ENCODE measurements at regions not wholly inside any gene's neighbourhood (a gene's known extent, or its start where the extent isn't known, plus 50 kb on each side); places are given as distances from the start of the nearest gene placed in this dataset.

DNA sequence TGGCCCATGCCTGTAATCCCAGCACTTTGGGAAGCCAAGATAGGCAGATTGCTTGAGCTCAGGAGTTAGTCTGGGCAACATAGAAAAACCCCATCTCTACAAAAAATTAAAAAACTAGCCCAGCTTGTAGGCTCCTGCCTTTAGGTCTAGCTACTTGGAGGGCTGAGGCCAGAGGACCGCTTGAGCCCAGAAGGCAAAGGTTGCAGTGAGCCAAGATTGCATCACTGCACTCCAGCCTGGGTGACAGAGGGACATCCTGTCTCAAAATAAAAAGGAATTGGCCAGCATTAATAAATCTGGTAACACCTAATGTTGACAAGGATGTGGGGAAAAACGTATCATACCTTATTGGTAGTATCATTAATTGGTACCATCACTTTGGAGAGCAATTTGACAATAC is 396.2 kb downstream of the PLPP3 start:
- Histone ChIP-seq H3K36me3 (ENCODE audit: control insufficient read depth, insufficient read depth, low read length) (no peaks in the 10 kb centered on the region), H3K9me3 (ENCODE audit: control insufficient read depth, insufficient read depth, low read length) (no peaks in the 10 kb centered on the region), H3K4me1 (ENCODE audit: control insufficient read depth, insufficient read depth, low read length) (no peaks in the 10 kb centered on the region), H3K4me3 (ENCODE audit: low read length) (no peak overlapping the region), H3K27ac (ENCODE audit: low read length) (no peak overlapping the region), H3K27me3 (ENCODE audit: control insufficient read depth, insufficient read depth, low read length) (no peaks in the 10 kb centered on the region)
- DNase-seq (ENCODE audit: low read depth, low spot score) = no peak
- no CpG with 5 or more reads among the region's 2 CpGs for WGBS (ENCODE audit: insufficient coverage, insufficient read length)

DNA sequence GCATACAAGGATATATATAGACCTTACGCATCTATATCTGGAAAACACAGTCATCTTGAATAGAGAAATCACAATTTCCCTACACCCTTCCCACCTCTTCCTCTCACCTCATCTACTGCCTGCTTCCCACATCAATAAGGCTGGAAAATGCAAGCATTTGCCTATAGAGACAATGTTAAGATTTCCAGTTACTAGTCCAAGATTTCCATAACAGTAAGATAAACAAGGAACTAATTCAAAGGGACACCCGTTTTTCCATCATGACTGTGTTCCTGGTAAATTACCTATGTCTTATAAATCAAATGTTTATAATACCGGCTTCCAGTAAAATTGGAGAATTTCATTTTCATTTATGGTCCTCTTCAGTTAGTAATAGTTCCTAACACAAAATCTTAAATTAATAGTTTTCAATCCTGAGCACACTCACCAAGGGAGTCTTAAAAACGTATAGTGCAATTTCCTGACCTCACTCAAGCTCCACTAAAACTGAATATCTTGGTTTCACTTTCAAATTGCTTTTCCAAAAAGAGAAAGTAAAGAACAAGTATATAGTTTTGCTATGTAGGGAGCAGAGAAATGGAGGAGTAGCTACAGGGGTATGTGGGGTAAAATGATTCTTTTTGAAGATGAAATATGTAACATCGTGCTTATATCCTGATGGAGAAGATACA is 398.7 kb downstream of the PLPP3 start:
- Histone ChIP-seq H3K27me3 (ENCODE audit: control insufficient read depth, insufficient read depth, low read length) (no peaks in the 10 kb centered on the region), H3K27ac (ENCODE audit: low read length) (no peak overlapping the region), H3K9me3 (ENCODE audit: control insufficient read depth, insufficient read depth, low read length) (no peaks in the 10 kb centered on the region), H3K4me3 (ENCODE audit: low read length) (no peak overlapping the region), H3K4me1 (ENCODE audit: control insufficient read depth, insufficient read depth, low read length) (no peaks in the 10 kb centered on the region), H3K36me3 (ENCODE audit: control insufficient read depth, insufficient read depth, low read length) (no peaks in the 10 kb centered on the region)
- no CpG with 5 or more reads among the region's 5 CpGs for WGBS (ENCODE audit: insufficient coverage, insufficient read length)
- DNase-seq (ENCODE audit: low read depth, low spot score) = no peak

DNA sequence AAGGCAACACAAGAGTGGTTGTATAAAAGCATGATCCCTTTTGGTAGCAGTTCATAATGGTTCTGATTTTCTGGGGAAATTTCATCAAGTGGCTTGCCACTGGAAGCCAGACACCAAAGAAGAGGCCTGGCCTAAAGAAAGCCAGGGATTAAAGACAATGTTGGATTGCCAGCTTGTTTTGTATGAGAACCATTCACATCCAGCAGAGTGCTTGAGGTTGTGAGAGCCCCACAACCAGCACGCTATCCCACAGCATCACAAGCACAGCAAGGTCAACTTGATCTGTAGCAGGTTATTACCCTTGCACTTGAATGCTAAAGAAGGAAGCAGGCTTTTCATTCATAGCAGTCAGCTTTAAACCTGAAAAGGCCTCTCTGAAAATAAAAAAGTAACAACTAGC is 399.8 kb downstream of the PLPP3 start:
- Histone ChIP-seq H3K27ac (ENCODE audit: low read length) (no peak overlapping the region), H3K4me1 (ENCODE audit: control insufficient read depth, insufficient read depth, low read length) (no peaks in the 10 kb centered on the region), H3K9me3 (ENCODE audit: control insufficient read depth, insufficient read depth, low read length) (no peaks in the 10 kb centered on the region), H3K36me3 (ENCODE audit: control insufficient read depth, insufficient read depth, low read length) (no peaks in the 10 kb centered on the region), H3K4me3 (ENCODE audit: low read length) (no peak overlapping the region), H3K27me3 (ENCODE audit: control insufficient read depth, insufficient read depth, low read length) (no peaks in the 10 kb centered on the region)
- WGBS (ENCODE audit: insufficient coverage, insufficient read length) = no CpG with 5 or more reads among the region's 1 CpG
- DNase-seq (ENCODE audit: low read depth, low spot score) = no peak

DNA sequence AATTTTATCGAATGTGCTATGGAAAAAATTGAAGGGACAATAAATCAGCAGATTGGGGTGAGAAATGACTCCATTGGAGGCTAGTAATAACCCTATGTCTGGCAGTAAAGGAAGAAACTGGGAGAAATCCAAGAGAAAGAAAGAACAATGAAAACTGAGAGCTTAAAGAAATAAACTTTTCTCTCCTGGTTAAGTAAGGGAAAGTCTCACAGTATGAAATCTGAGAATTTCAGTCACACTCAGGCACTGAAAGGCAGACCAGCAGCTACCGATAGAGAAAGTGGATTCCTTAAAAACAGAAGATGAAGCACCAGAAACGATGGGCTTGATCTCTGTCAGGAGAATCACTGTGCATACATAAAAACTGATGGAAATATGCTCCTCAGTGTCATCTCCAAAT is 404.2 kb downstream of the PLPP3 start:
- WGBS (ENCODE audit: insufficient coverage, insufficient read length) = no CpG with 5 or more reads among the region's 3 CpGs
- DNase-seq (ENCODE audit: low read depth, low spot score) = no peak
- Histone ChIP-seq H3K4me1 (ENCODE audit: control insufficient read depth, insufficient read depth, low read length) (0 out of 2 replicates have a peak, but pooled peaks cover 2% of the 10 kb centered on the region), H3K4me3 (ENCODE audit: low read length) (no peak overlapping the region), H3K27ac (ENCODE audit: low read length) (no peak overlapping the region), H3K36me3 (ENCODE audit: control insufficient read depth, insufficient read depth, low read length) (no peaks in the 10 kb centered on the region), H3K9me3 (ENCODE audit: control insufficient read depth, insufficient read depth, low read length) (no peaks in the 10 kb centered on the region), H3K27me3 (ENCODE audit: control insufficient read depth, insufficient read depth, low read length) (no peaks in the 10 kb centered on the region)

DNA sequence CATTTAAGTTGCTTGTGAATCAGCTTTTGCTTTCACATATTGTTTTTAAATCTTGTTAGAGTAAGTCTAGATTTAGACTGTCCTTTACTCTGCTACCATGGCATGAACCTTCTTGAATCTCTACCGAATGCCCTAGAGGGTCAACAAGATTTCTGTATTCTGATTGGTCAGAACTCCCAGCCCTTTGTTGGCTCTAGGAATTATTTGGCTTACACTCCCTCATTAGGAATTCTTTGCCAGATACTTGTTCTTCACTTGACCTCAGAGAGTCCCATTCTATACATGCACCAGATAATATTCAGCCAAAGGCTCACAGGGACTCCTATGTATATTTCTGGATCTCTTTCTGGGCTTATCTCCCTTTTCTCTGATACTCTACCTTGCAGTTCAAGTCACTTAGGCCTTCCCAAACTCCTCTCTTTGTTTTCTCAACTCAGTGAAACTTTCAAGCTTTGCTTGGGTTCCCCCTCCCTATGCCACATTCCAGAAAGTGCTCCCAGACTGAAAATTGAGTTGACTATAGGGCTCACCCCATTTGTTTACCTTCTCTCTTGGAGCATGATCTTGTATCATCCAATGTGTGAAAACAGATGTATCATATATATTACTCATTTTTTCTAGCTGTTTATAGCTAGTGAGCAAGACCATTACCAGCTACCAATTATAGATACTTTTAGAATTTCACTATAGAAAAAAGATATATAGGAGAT is 405.0 kb downstream of the PLPP3 start:
- Histone ChIP-seq H3K4me1 (ENCODE audit: control insufficient read depth, insufficient read depth, low read length) (0 out of 2 replicates have a peak, but pooled peaks cover 2% of the 10 kb centered on the region), H3K9me3 (ENCODE audit: control insufficient read depth, insufficient read depth, low read length) (no peaks in the 10 kb centered on the region), H3K27ac (ENCODE audit: low read length) (no peak overlapping the region), H3K4me3 (ENCODE audit: low read length) (no peak overlapping the region), H3K27me3 (ENCODE audit: control insufficient read depth, insufficient read depth, low read length) (no peaks in the 10 kb centered on the region), H3K36me3 (ENCODE audit: control insufficient read depth, insufficient read depth, low read length) (no peaks in the 10 kb centered on the region)
- DNase-seq (ENCODE audit: low read depth, low spot score) = no peak
- no CpG with 5 or more reads among the region's 1 CpG for WGBS (ENCODE audit: insufficient coverage, insufficient read length)

DNA sequence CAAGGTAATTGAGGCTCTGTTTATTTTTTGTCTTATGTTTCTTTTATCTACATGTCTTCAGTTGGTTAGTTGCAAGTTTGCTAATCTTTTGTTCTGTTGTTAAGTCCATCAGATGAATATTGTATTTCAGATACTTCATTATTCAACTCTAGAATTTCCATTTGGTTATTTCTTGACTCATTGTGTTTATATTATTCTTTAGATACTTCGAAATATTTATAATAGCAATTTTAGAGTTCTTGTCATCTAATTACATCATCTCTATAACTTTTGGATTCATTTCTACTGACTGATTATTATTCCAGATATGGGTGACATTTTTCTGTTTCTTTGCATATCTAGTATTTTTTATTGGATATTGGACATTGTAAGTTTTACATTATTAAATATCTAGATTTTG is 405.6 kb downstream of the PLPP3 start:
- 0 out of 2 replicates have a peak, but pooled peaks cover 2% of the 10 kb centered on the region for H3K4me1 ChIP-seq (ENCODE audit: control insufficient read depth, insufficient read depth, low read length)
- no peaks in the 10 kb centered on the region for H3K9me3 ChIP-seq (ENCODE audit: control insufficient read depth, insufficient read depth, low read length)
- no peak overlapping the region for H3K27ac ChIP-seq (ENCODE audit: low read length)
- H3K36me3 ChIP-seq (ENCODE audit: control insufficient read depth, insufficient read depth, low read length) = no peaks in the 10 kb centered on the region
- DNase-seq (ENCODE audit: low read depth, low spot score) = no peak
- H3K4me3 ChIP-seq (ENCODE audit: low read length) = no peak overlapping the region
- no CpG with 5 or more reads among the region's 1 CpG for WGBS (ENCODE audit: insufficient coverage, insufficient read length)
- no peaks in the 10 kb centered on the region for H3K27me3 ChIP-seq (ENCODE audit: control insufficient read depth, insufficient read depth, low read length)

DNA sequence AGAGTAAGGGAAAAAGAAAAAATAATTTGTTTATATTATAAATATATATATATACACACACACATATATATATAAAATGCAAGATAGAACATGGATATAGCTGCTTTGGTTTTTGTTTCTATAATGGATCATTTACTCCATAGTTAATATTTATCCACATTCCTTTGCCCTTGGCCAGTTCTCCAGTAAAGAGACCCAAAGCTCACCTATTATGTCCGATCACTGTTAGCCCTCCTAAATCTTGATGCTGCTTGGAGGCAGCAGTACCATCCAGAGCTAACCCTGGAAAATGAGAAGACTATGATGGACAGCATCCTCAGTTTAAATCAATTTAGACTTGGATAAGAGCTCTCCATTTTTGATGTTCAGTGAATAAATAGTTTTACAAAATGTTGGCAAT is 407.7 kb downstream of the PLPP3 start:
- Histone ChIP-seq H3K9me3 (ENCODE audit: control insufficient read depth, insufficient read depth, low read length) (no peaks in the 10 kb centered on the region), H3K36me3 (ENCODE audit: control insufficient read depth, insufficient read depth, low read length) (no peaks in the 10 kb centered on the region), H3K4me1 (ENCODE audit: control insufficient read depth, insufficient read depth, low read length) (peaks cover 4% of the 10 kb centered on the region), H3K27me3 (ENCODE audit: control insufficient read depth, insufficient read depth, low read length) (no peaks in the 10 kb centered on the region), H3K4me3 (ENCODE audit: low read length) (no peak overlapping the region), H3K27ac (ENCODE audit: low read length) (no peak overlapping the region)
- no CpG with 5 or more reads among the region's 1 CpG for WGBS (ENCODE audit: insufficient coverage, insufficient read length)
- no peak for DNase-seq (ENCODE audit: low read depth, low spot score)

DNA sequence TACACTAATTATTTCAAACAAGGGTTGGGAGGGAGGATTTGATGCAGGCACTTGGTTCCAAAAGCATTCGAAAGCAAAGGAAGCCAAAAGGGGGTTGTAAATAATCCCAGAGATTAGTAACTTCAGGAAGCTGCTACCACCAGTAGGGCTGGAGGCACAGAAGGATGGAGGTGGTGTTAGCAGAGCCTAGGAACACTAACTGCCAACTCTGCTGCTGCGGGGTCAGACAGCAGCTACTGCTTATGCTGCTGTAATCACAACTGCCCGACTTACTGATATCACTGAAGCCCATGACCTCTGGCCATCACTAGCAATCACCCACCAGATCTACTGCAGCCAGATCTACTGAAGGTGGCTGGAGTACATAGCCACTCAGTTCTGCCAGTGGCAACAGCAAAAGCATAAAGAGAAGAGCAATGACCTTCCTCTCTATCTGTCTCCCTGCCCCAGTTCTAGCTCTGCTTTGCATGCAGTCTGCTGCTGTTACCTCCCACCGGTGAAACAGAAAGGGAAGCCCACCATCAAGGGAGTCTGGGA is 408.5 kb downstream of the PLPP3 start:
- no peaks in the 10 kb centered on the region for H3K27me3 ChIP-seq (ENCODE audit: control insufficient read depth, insufficient read depth, low read length)
- H3K4me1 ChIP-seq (ENCODE audit: control insufficient read depth, insufficient read depth, low read length) = peaks cover 4% of the 10 kb centered on the region
- WGBS (ENCODE audit: insufficient coverage, insufficient read length) = no CpG with 5 or more reads among the region's 4 CpGs
- no peaks in the 10 kb centered on the region for H3K36me3 ChIP-seq (ENCODE audit: control insufficient read depth, insufficient read depth, low read length)
- H3K4me3 ChIP-seq (ENCODE audit: low read length) = no peak overlapping the region
- H3K9me3 ChIP-seq (ENCODE audit: control insufficient read depth, insufficient read depth, low read length) = no peaks in the 10 kb centered on the region
- no peak overlapping the region for H3K27ac ChIP-seq (ENCODE audit: low read length)
- no peak for DNase-seq (ENCODE audit: low read depth, low spot score)

DNA sequence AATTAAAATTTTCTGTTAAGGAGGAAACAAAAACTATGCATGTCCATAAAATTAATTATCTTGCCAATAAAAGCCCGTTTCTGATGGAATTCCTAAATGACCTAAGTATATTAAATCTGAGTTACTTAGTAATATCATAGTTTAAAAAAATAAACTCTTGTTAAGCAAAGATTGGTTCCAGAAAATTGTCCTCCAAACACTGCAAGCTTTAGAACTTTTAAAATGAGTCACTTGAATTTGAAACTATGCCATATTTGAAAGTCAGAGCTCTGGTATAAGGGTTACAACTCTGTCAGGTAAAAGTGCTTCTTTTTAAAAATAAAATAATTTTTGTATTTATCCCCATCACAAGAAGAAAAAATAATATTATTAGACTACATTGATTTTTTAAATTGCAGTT is 409.5 kb downstream of the PLPP3 start:
- H3K4me1 ChIP-seq (ENCODE audit: control insufficient read depth, insufficient read depth, low read length) = peaks cover 4% of the 10 kb centered on the region
- no peaks in the 10 kb centered on the region for H3K27me3 ChIP-seq (ENCODE audit: control insufficient read depth, insufficient read depth, low read length)
- H3K36me3 ChIP-seq (ENCODE audit: control insufficient read depth, insufficient read depth, low read length) = no peaks in the 10 kb centered on the region
- no peak for DNase-seq (ENCODE audit: low read depth, low spot score)
- H3K27ac ChIP-seq (ENCODE audit: low read length) = no peak overlapping the region
- no CpG with 5 or more reads among the region's 1 CpG for WGBS (ENCODE audit: insufficient coverage, insufficient read length)
- no peaks in the 10 kb centered on the region for H3K9me3 ChIP-seq (ENCODE audit: control insufficient read depth, insufficient read depth, low read length)
- H3K4me3 ChIP-seq (ENCODE audit: low read length) = no peak overlapping the region

DNA sequence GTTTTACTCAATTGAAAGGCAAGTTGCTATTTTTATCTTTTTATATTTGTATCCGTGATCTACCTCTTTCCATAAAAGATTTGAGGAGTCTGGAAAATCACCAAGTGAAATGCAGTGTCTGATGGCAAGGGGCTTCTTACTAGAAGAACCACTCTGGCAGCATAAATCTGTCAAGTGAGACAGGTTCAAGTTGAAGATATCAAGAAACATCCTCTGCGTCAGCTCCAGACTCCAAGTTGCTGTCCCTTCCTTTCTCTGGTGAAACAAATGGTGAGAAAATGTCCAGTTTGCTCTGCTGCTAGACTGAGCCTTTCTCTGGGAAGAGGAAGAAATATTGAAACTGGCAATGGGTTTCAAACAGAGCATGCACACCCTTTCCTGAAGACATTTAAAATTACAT is 411.2 kb downstream of the PLPP3 start:
- Histone ChIP-seq H3K36me3 (ENCODE audit: control insufficient read depth, insufficient read depth, low read length) (no peaks in the 10 kb centered on the region), H3K4me1 (ENCODE audit: control insufficient read depth, insufficient read depth, low read length) (peaks cover 4% of the 10 kb centered on the region), H3K4me3 (ENCODE audit: low read length) (no peak overlapping the region), H3K27ac (ENCODE audit: low read length) (no peak overlapping the region), H3K27me3 (ENCODE audit: control insufficient read depth, insufficient read depth, low read length) (no peaks in the 10 kb centered on the region), H3K9me3 (ENCODE audit: control insufficient read depth, insufficient read depth, low read length) (no peaks in the 10 kb centered on the region)
- no CpG with 5 or more reads among the region's 2 CpGs for WGBS (ENCODE audit: insufficient coverage, insufficient read length)
- no peak for DNase-seq (ENCODE audit: low read depth, low spot score)
